ENCODE measurements at regions not wholly inside any gene's neighbourhood (a gene's known extent, or its start where the extent isn't known, plus 50 kb on each side); places are given as distances from the start of the nearest gene placed in this dataset.

- TF ChIP-seq CREB1 (IDR thresholded peaks at IDR 0.05; ENCODE audit: low read depth) (no peak), NFIC (IDR thresholded peaks at IDR 0.05) (no peak), CEBPB (IDR thresholded peaks at IDR 0.05) (no peak), RAD21 (IDR thresholded peaks at IDR 0.05; ENCODE audit: low read depth) (no peak), EP300 (IDR thresholded peaks at IDR 0.05; ENCODE audit: borderline replicate concordance) (no peak), USF1 (IDR thresholded peaks at IDR 0.05) (no peak), ZBTB7A (IDR thresholded peaks at IDR 0.05; ENCODE audit: low read depth) (no peak), TEAD4 (IDR thresholded peaks at IDR 0.05) (no peak), FOXM1 (IDR thresholded peaks at IDR 0.05; ENCODE audit: borderline replicate concordance, low read depth) (no peak), REST (IDR thresholded peaks at IDR 0.05; ENCODE audit: low read depth) (no peak), EGR1 (IDR thresholded peaks at IDR 0.05) (no peak)
Measured at GRCh38 chr15:62666046-62666445, 376.5 kb upstream of the TPM1 start.

GRCh38 chr15:62672268-62672667, 370.3 kb upstream of the TPM1 start:
- TF ChIP-seq EP300 (IDR thresholded peaks at IDR 0.05; ENCODE audit: borderline replicate concordance) (no peak), CREB1 (IDR thresholded peaks at IDR 0.05; ENCODE audit: low read depth) (no peak), ZBTB7A (IDR thresholded peaks at IDR 0.05; ENCODE audit: low read depth) (no peak), REST (IDR thresholded peaks at IDR 0.05; ENCODE audit: low read depth) (no peak), NFIC (IDR thresholded peaks at IDR 0.05) (no peak), CEBPB (IDR thresholded peaks at IDR 0.05) (no peak), MAX (IDR thresholded peaks at IDR 0.05) (no peak), FOXM1 (IDR thresholded peaks at IDR 0.05; ENCODE audit: borderline replicate concordance, low read depth) (no peak), RAD21 (IDR thresholded peaks at IDR 0.05; ENCODE audit: low read depth) (no peak)

- TF ChIP-seq USF1 (IDR thresholded peaks at IDR 0.05), result no peak
- TF ChIP-seq ZBTB7A (IDR thresholded peaks at IDR 0.05; ENCODE audit: low read depth), result no peak
- no peak for TF ChIP-seq EP300 (IDR thresholded peaks at IDR 0.05; ENCODE audit: borderline replicate concordance)
- TF ChIP-seq TCF12 (IDR thresholded peaks at IDR 0.05; ENCODE audit: low read depth), result no peak
- no peak for TF ChIP-seq FOXM1 (IDR thresholded peaks at IDR 0.05; ENCODE audit: borderline replicate concordance, low read depth)
- no peak for TF ChIP-seq CEBPB (IDR thresholded peaks at IDR 0.05)
- TF ChIP-seq TAF1 (IDR thresholded peaks at IDR 0.05; ENCODE audit: low read depth), result no peak
- no peak for TF ChIP-seq EGR1 (IDR thresholded peaks at IDR 0.05)
- TF ChIP-seq CREB1 (IDR thresholded peaks at IDR 0.05; ENCODE audit: low read depth), result no peak
- no peak for TF ChIP-seq YY1 (IDR thresholded peaks at IDR 0.05; ENCODE audit: low read depth)
- no peak for TF ChIP-seq TEAD4 (IDR thresholded peaks at IDR 0.05)
- TF ChIP-seq RAD21 (IDR thresholded peaks at IDR 0.05; ENCODE audit: low read depth), result no peak
- TF ChIP-seq REST (IDR thresholded peaks at IDR 0.05; ENCODE audit: low read depth), result no peak
- no peak for TF ChIP-seq NFIC (IDR thresholded peaks at IDR 0.05)
- TF ChIP-seq MAX (IDR thresholded peaks at IDR 0.05), result no peak
Measured at GRCh38 chr15:62676891-62677290, 365.7 kb upstream of the TPM1 start.

GRCh38 chr15:62681939-62682896, 360.3 kb upstream of the TPM1 start:
- no peak for TF ChIP-seq CREB1 (IDR thresholded peaks at IDR 0.05; ENCODE audit: low read depth)
- TF ChIP-seq TAF1 (IDR thresholded peaks at IDR 0.05; ENCODE audit: low read depth), result no peak
- no peak for TF ChIP-seq USF1 (IDR thresholded peaks at IDR 0.05)
- TF ChIP-seq TEAD4 (IDR thresholded peaks at IDR 0.05), result no peak
- TF ChIP-seq MAX (IDR thresholded peaks at IDR 0.05), result no peak
- no peak for TF ChIP-seq TCF12 (IDR thresholded peaks at IDR 0.05; ENCODE audit: low read depth)
- no peak for TF ChIP-seq RAD21 (IDR thresholded peaks at IDR 0.05; ENCODE audit: low read depth)
- no peak for TF ChIP-seq ZBTB7A (IDR thresholded peaks at IDR 0.05; ENCODE audit: low read depth)
- no peak for TF ChIP-seq CEBPB (IDR thresholded peaks at IDR 0.05)
- TF ChIP-seq REST (IDR thresholded peaks at IDR 0.05; ENCODE audit: low read depth), result no peak
- no peak for TF ChIP-seq EGR1 (IDR thresholded peaks at IDR 0.05)
- no peak for TF ChIP-seq YY1 (IDR thresholded peaks at IDR 0.05; ENCODE audit: low read depth)
- no peak for TF ChIP-seq NFIC (IDR thresholded peaks at IDR 0.05)
- TF ChIP-seq EP300 (IDR thresholded peaks at IDR 0.05; ENCODE audit: borderline replicate concordance), result no peak
- TF ChIP-seq FOXM1 (IDR thresholded peaks at IDR 0.05; ENCODE audit: borderline replicate concordance, low read depth), result no peak
